ENCODE measurements at regions not wholly inside any gene's neighbourhood (a gene's known extent, or its start where the extent isn't known, plus 50 kb on each side); places are given as distances from the start of the nearest gene placed in this dataset.

GRCh38 chr11:70542406-70542805 lies 144.1 kb downstream of the CTTN start:
- Histone ChIP-seq H3K9ac (ENCODE audit: low read length) (no peak overlapping the region), H3K4me2 (ENCODE audit: low read length) (no peak overlapping the region), H3K79me2 (ENCODE audit: insufficient read depth, low read length) (no peaks in the 10 kb centered on the region), H3K27ac (ENCODE audit: low read depth, low read length) (no peak overlapping the region), H4K20me1 (ENCODE audit: insufficient read depth, low read length) (no peaks in the 10 kb centered on the region), H3K36me3 (ENCODE audit: insufficient read depth, low read length) (no peaks in the 10 kb centered on the region), H3K4me1 (ENCODE audit: insufficient read depth, low read length) (peaks cover 13% of the 10 kb centered on the region), H2AFZ (ENCODE audit: low read depth, low read length) (no peak overlapping the region), H3K4me3 (ENCODE audit: insufficient read depth, low read depth, low read length) (no peak overlapping the region), H3K27me3 (ENCODE audit: insufficient read depth, low read length) (no peaks in the 10 kb centered on the region), H3K9me3 (ENCODE audit: insufficient read depth, low read depth, low read length) (no peaks in the 10 kb centered on the region)
- peaks cover 16% of the 10 kb centered on the region for H3K27me3 Mint-ChIP-seq (ENCODE audit: low read depth, unreplicated experiment)
- FAIRE-seq (no peak), DNase-seq (ENCODE audit: low read depth) (no peak)
- peaks cover 6% of the 10 kb centered on the region for H3K4me1 Mint-ChIP-seq (ENCODE audit: low read depth, unreplicated experiment)
- TF ChIP-seq EZH2 (IDR thresholded peaks at IDR 0.05; ENCODE audit: insufficient read depth, low read length) (no peak), CTCF (IDR thresholded peaks at IDR 0.05; ENCODE audit: insufficient read depth, low read depth, low read length) (no peak)
- peaks cover 4% of the 10 kb centered on the region for H3K9me3 Mint-ChIP-seq (ENCODE audit: unreplicated experiment)
- H3K36me3 Mint-ChIP-seq (ENCODE audit: low read depth, unreplicated experiment): no peaks in the 10 kb centered on the region
- H3K4me3 Mint-ChIP-seq (ENCODE audit: unreplicated experiment): no peak overlapping the region
- no peak overlapping the region for H3K27ac Mint-ChIP-seq (ENCODE audit: unreplicated experiment)

GRCh38 chr11:70542811-70543210 lies 144.5 kb downstream of the CTTN start:
- Histone ChIP-seq H3K4me1 (ENCODE audit: insufficient read depth, low read length) (peaks cover 13% of the 10 kb centered on the region), H3K9me3 (ENCODE audit: insufficient read depth, low read depth, low read length) (no peaks in the 10 kb centered on the region), H3K9ac (ENCODE audit: low read length) (no peak overlapping the region), H2AFZ (ENCODE audit: low read depth, low read length) (no peak overlapping the region), H3K79me2 (ENCODE audit: insufficient read depth, low read length) (no peaks in the 10 kb centered on the region), H3K36me3 (ENCODE audit: insufficient read depth, low read length) (no peaks in the 10 kb centered on the region), H3K4me2 (ENCODE audit: low read length) (no peak overlapping the region), H4K20me1 (ENCODE audit: insufficient read depth, low read length) (no peaks in the 10 kb centered on the region), H3K27me3 (ENCODE audit: insufficient read depth, low read length) (no peaks in the 10 kb centered on the region), H3K4me3 (ENCODE audit: insufficient read depth, low read depth, low read length) (no peak overlapping the region), H3K27ac (ENCODE audit: low read depth, low read length) (no peak overlapping the region)
- FAIRE-seq: no peak
- DNase-seq (ENCODE audit: low read depth): no peak
- Mint-ChIP-seq H3K9me3 (ENCODE audit: unreplicated experiment) (peaks cover 4% of the 10 kb centered on the region), H3K4me3 (ENCODE audit: unreplicated experiment) (no peak overlapping the region), H3K27me3 (ENCODE audit: low read depth, unreplicated experiment) (peaks cover 16% of the 10 kb centered on the region), H3K4me1 (ENCODE audit: low read depth, unreplicated experiment) (peaks cover 5% of the 10 kb centered on the region), H3K27ac (ENCODE audit: unreplicated experiment) (no peak overlapping the region), H3K36me3 (ENCODE audit: low read depth, unreplicated experiment) (no peaks in the 10 kb centered on the region)
- TF ChIP-seq CTCF (IDR thresholded peaks at IDR 0.05; ENCODE audit: insufficient read depth, low read depth, low read length): no peak
- no peak for TF ChIP-seq EZH2 (IDR thresholded peaks at IDR 0.05; ENCODE audit: insufficient read depth, low read length)

GRCh38 chr11:70543611-70544010 lies 145.3 kb downstream of the CTTN start:
- Mint-ChIP-seq H3K4me1 (ENCODE audit: low read depth, unreplicated experiment) (peaks cover 5% of the 10 kb centered on the region), H3K9me3 (ENCODE audit: unreplicated experiment) (peaks cover 4% of the 10 kb centered on the region), H3K27me3 (ENCODE audit: low read depth, unreplicated experiment) (peaks cover 21% of the 10 kb centered on the region), H3K4me3 (ENCODE audit: unreplicated experiment) (no peak overlapping the region), H3K36me3 (ENCODE audit: low read depth, unreplicated experiment) (peaks cover 3% of the 10 kb centered on the region), H3K27ac (ENCODE audit: unreplicated experiment) (no peak overlapping the region)
- DNase-seq (ENCODE audit: low read depth) (no peak), FAIRE-seq (no peak)
- Histone ChIP-seq H3K27me3 (ENCODE audit: insufficient read depth, low read length) (no peaks in the 10 kb centered on the region), H3K36me3 (ENCODE audit: insufficient read depth, low read length) (no peaks in the 10 kb centered on the region), H3K9ac (ENCODE audit: low read length) (no peak overlapping the region), H3K4me2 (ENCODE audit: low read length) (no peak overlapping the region), H3K9me3 (ENCODE audit: insufficient read depth, low read depth, low read length) (no peaks in the 10 kb centered on the region), H3K79me2 (ENCODE audit: insufficient read depth, low read length) (no peaks in the 10 kb centered on the region), H3K4me1 (ENCODE audit: insufficient read depth, low read length) (peaks cover 13% of the 10 kb centered on the region), H3K4me3 (ENCODE audit: insufficient read depth, low read depth, low read length) (no peak overlapping the region), H3K27ac (ENCODE audit: low read depth, low read length) (no peak overlapping the region), H2AFZ (ENCODE audit: low read depth, low read length) (no peak overlapping the region), H4K20me1 (ENCODE audit: insufficient read depth, low read length) (no peaks in the 10 kb centered on the region)
- TF ChIP-seq CTCF (IDR thresholded peaks at IDR 0.05; ENCODE audit: insufficient read depth, low read depth, low read length) (no peak), EZH2 (IDR thresholded peaks at IDR 0.05; ENCODE audit: insufficient read depth, low read length) (no peak)
